SK-N-SH treated with all-trans-retinoic acid at 6 μM for 48 hours (cell line): ENCODE measurements at regions not wholly inside any gene's neighbourhood (a gene's known extent, or its start where the extent isn't known, plus 50 kb on each side); places are given as distances from the start of the nearest gene placed in this dataset.

Experiments used
- ATAC-seq: fragments of 200-7000 bp; cut with Tn5 transposase; 3 replicates; pipeline ENCODE4 v1.9.1; 2020; ENCODE audit warnings: mild to moderate bottlenecking, moderate library complexity
- ARNTL ChIP-seq: fragments of 450-650 bp; formaldehyde crosslinking; IDR thresholded peaks from 2 replicates; pipeline ENCODE4 v1.5.0; 2020; ENCODE audit warnings: low read depth, mild to moderate bottlenecking, moderate library complexity, borderline replicate concordance
- BACH2 ChIP-seq: fragments of 250-450 bp; sonication (Bioruptor Pico); IDR thresholded peaks from 2 replicates; pipeline ENCODE4 v1.9.0; 2021; ENCODE audit warnings: mild to moderate bottlenecking, borderline replicate concordance
- CREB5 ChIP-seq: fragments of 250-450 bp; sonication (Bioruptor Pico); IDR thresholded peaks from 2 replicates; pipeline ENCODE4 v1.5.1; 2020; ENCODE audit warnings: low read depth, mild to moderate bottlenecking, moderate library complexity
- CSDC2 ChIP-seq: fragments of 250-450 bp; sonication (Bioruptor Pico); IDR thresholded peaks from 2 replicates; pipeline ENCODE4 v1.5.0; 2020; ENCODE audit warnings: mild to moderate bottlenecking, moderate library complexity
- CSRNP3 ChIP-seq: fragments of 250-450 bp; sonication (Bioruptor Pico); IDR thresholded peaks from 2 replicates; pipeline ENCODE4 v1.5.1; 2021; ENCODE audit warnings: mild to moderate bottlenecking, moderate library complexity
- ISL1 ChIP-seq: fragments of 250-450 bp; sonication (Bioruptor Pico); IDR thresholded peaks from 2 replicates; pipeline ENCODE4 v2.1.2; 2022; ENCODE audit warnings: mild to moderate bottlenecking, moderate library complexity
- OSR1 ChIP-seq: fragments of 250-450 bp; sonication (Bioruptor Pico); IDR thresholded peaks from 2 replicates; pipeline ENCODE4 v1.8.0; 2022; ENCODE audit warnings: moderate library complexity, mild to moderate bottlenecking, inconsistent platforms
- PATZ1 ChIP-seq: fragments of 250-450 bp; sonication (Bioruptor Pico); IDR thresholded peaks from 2 replicates; pipeline ENCODE4 v1.8.0; 2020; ENCODE audit warnings: mild to moderate bottlenecking, moderate library complexity, borderline replicate concordance
- POU6F1 ChIP-seq: fragments of 250-450 bp; sonication (Bioruptor Pico); IDR thresholded peaks from 2 replicates; pipeline ENCODE4 v1.8.0; 2021; ENCODE audit warnings: low read depth, mild to moderate bottlenecking, moderate library complexity, borderline replicate concordance
- RARB ChIP-seq: fragments of 250-450 bp; sonication (Bioruptor Pico); IDR thresholded peaks from 2 replicates; pipeline ENCODE4 v1.8.0; 2021; ENCODE audit warnings: mild to moderate bottlenecking, moderate library complexity
- SNAI2 ChIP-seq: fragments of 250-450 bp; sonication (Bioruptor Pico); IDR thresholded peaks from 2 replicates; pipeline ENCODE4 v1.5.0; 2020; ENCODE audit warnings: mild to moderate bottlenecking, moderate library complexity
- TOX ChIP-seq: fragments of 250-450 bp; sonication (Bioruptor Pico); IDR thresholded peaks from 2 replicates; pipeline ENCODE4 v1.8.0; 2021; ENCODE audit warnings: mild to moderate bottlenecking, moderate library complexity, borderline replicate concordance
- TSHZ2 ChIP-seq: fragments of 250-450 bp; sonication (Bioruptor Pico); IDR thresholded peaks from 2 replicates; pipeline ENCODE4 v1.5.0; 2020; ENCODE audit warnings: mild to moderate bottlenecking, moderate library complexity
- ZC3H10 ChIP-seq: fragments of 250-450 bp; sonication (Bioruptor Pico); IDR thresholded peaks from 2 replicates; pipeline ENCODE4 v1.5.1; 2021; ENCODE audit warnings: mild to moderate bottlenecking, moderate library complexity
- ZFP30 ChIP-seq: fragments of 450-650 bp; formaldehyde crosslinking; IDR thresholded peaks from 2 replicates; pipeline ENCODE4 v1.5.0; 2022; ENCODE audit warnings: mild to moderate bottlenecking, moderate library complexity
- ZNF565 ChIP-seq: fragments of 450-650 bp; formaldehyde crosslinking; conservative IDR thresholded peaks from 2 replicates; pipeline ENCODE4 v1.5.0; 2020; ENCODE audit warnings: low read depth, mild to moderate bottlenecking, moderate library complexity
- ZNF70 ChIP-seq: fragments of 450-650 bp; formaldehyde crosslinking; IDR thresholded peaks from 2 replicates; pipeline ENCODE4 v1.5.0; 2020; ENCODE audit warnings: mild to moderate bottlenecking, moderate library complexity
- ZNF8 ChIP-seq: fragments of 450-650 bp; formaldehyde crosslinking; IDR thresholded peaks from 2 replicates; pipeline ENCODE4 v1.5.0; 2020; ENCODE audit warnings: mild to moderate bottlenecking, moderate library complexity

GRCh38 chr2:12315224-12315623, 401.5 kb upstream of the TRIB2 start:
- TF ChIP-seq POU6F1 (CRISPR knock-in tag) (no peak), ZNF70 (CRISPR knock-in tag) (no peak), ARNTL (CRISPR knock-in tag) (no peak), CSRNP3 (no peak)
- no peak for ATAC-seq

- ATAC-seq, result no peak
- TF ChIP-seq ZC3H10 (no peak), CREB5 (CRISPR knock-in tag) (no peak), ZFP30 (CRISPR knock-in tag) (no peak), ZNF565 (no peak), BACH2 (CRISPR knock-in tag) (no peak), ZNF8 (no peak), CSRNP3 (no peak), TOX (no peak), PATZ1 (no peak), ARNTL (CRISPR knock-in tag) (no peak), TSHZ2 (CRISPR knock-in tag) (no peak), OSR1 (no peak), POU6F1 (CRISPR knock-in tag) (no peak), ZNF70 (CRISPR knock-in tag) (no peak)
These were observed 400.3 kb upstream of the TRIB2 start for GRCh38 chr2:12316476-12316875.

GRCh38 chr2:12317286-12317685, 399.4 kb upstream of the TRIB2 start:
- ATAC-seq, result no peak
- TF ChIP-seq ZC3H10, result no peak
- TF ChIP-seq RARB (CRISPR knock-in tag), result no peak
- TF ChIP-seq ARNTL (CRISPR knock-in tag), result no peak
- TF ChIP-seq ZNF565, result no peak
- no peak for TF ChIP-seq ZNF70 (CRISPR knock-in tag)
- no peak for TF ChIP-seq OSR1
- no peak for TF ChIP-seq ZNF8
- no peak for TF ChIP-seq POU6F1 (CRISPR knock-in tag)
- TF ChIP-seq CSDC2 (CRISPR knock-in tag), result no peak
- no peak for TF ChIP-seq SNAI2 (CRISPR knock-in tag)
- TF ChIP-seq BACH2 (CRISPR knock-in tag), result no peak
- TF ChIP-seq CSRNP3, result no peak
- TF ChIP-seq ISL1 (CRISPR knock-in tag), result no peak
- no peak for TF ChIP-seq PATZ1
